GM13977 (cell line): ENCODE measurements at regions not wholly inside any gene's neighbourhood (a gene's known extent, or its start where the extent isn't known, plus 50 kb on each side); places are given as distances from the start of the nearest gene placed in this dataset.

ENCODE experiments used
- DNase-seq: peaks from one replicate; pipeline ENCODE4 v3.0.0; 2012; ENCODE audit warnings: low spot score
- in situ Hi-C: fragments of 300-500 bp; cut with MboI; formaldehyde crosslinking; loops from one replicate; pipeline ENCODE4 v1.12.0; 2022; ENCODE audit warnings: low sequenced_read_pairs, low pct_unique_long_range_greater_than_20kb, mixed read lengths, inconsistent platforms; ENCODE audit not compliant: unreplicated experiment
- TF ChIP-seq, protein P1 (sequence below): IDR thresholded peaks from 2 replicates; pipeline ENCODE4 v1.5.1; 2012; ENCODE audit warnings: mild to moderate bottlenecking, control low read depth; ENCODE audit not compliant: insufficient read depth; ENCODE audit errors: extremely low read depth, missing control alignments

DNA sequence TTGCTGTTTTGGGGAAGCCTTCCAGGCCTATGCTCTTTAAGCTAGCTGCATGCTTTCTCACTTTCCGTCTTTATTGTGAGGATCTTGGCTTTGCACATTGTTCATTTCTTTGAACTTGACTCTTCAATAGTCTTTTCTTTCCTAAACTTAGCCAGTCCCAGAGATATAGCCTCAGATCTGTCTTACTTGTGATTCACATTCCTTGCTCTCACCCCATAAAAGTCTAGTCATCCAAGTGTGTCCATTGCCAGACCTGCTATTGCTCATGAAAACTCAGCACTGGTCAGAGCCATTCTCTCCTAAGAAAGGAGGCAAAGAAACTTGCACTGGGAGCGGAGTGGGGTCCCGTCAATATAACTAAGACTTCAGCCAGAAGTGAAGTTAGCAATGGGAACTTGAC is 275.0 kb upstream of the CTSO start:
- TF ChIP-seq, protein P1, sequence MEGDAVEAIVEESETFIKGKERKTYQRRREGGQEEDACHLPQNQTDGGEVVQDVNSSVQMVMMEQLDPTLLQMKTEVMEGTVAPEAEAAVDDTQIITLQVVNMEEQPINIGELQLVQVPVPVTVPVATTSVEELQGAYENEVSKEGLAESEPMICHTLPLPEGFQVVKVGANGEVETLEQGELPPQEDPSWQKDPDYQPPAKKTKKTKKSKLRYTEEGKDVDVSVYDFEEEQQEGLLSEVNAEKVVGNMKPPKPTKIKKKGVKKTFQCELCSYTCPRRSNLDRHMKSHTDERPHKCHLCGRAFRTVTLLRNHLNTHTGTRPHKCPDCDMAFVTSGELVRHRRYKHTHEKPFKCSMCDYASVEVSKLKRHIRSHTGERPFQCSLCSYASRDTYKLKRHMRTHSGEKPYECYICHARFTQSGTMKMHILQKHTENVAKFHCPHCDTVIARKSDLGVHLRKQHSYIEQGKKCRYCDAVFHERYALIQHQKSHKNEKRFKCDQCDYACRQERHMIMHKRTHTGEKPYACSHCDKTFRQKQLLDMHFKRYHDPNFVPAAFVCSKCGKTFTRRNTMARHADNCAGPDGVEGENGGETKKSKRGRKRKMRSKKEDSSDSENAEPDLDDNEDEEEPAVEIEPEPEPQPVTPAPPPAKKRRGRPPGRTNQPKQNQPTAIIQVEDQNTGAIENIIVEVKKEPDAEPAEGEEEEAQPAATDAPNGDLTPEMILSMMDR, result no peak

GRCh38 chr4:156227321-156227720 is 273.7 kb upstream of the CTSO start:
- no peak for DNase-seq
- in situ Hi-C loops, result no loop called here
- TF ChIP-seq, protein P1, result no peak

More for the DNA sequence above, 275.0 kb upstream of the CTSO start:
- in situ Hi-C loops, result no loop called here
- no peak for DNase-seq

DNA sequence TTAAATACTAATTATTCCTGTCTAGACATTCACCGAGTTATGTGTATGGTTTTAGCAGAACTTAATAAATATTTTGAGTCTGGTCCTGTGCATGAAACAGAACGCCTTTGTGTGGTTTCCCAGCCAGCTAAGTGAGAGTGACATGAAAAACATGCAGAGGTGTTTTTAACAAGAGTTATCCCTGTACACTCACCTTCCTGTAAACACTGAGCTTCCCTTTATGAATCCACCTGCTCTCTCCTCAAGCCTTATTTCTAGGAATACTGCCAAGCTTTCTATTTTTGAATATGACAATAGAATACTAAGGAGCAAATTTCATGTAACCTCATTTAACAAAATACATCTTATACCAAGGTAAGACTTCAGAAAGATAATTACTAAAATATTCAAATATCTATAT is 270.3 kb upstream of the CTSO start:
- no peak for DNase-seq
- in situ Hi-C loops, result no loop called here
- TF ChIP-seq, protein P1, result no peak

DNA sequence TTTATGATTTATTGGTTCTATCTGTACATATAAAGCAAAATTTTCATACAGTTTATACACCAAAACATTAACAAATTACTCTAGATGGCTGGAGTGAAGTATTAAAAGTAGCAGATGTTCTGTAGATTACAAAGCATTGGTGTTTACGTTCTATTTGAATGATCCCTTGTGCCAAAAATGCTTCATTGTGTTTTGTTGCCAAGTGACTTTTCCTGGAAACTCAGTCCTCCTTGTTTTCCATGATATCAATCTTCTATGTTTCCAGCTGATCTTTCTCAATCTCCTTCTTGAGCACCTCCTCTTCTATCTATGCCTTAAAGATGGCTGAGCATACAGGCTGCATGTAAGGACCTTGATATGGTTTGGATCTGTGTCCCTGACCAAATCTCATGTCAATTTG is 263.6 kb upstream of the CTSO start:
- in situ Hi-C loops, result no loop called here
- DNase-seq, result no peak
- TF ChIP-seq, protein P1, result no peak

DNA sequence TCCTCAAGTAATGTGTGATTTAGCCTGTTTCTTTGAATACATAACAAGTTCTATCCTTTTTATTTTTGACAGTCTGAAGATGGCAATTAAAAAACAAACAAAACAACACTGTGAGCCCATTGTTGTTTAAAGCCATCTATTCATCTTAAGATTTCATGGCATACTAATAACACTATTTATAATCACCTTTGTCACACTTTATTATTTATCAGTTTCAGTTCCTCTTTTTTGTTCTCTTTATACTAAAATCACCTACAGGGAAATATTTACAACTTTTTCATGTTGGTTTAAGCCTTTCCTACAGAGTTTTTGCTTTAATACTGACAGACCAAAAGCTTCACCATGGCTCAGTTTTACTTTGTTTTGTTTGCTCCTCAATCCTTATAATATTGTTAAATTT is 247.4 kb upstream of the CTSO start:
- TF ChIP-seq, protein P1, result no peak

DNA sequence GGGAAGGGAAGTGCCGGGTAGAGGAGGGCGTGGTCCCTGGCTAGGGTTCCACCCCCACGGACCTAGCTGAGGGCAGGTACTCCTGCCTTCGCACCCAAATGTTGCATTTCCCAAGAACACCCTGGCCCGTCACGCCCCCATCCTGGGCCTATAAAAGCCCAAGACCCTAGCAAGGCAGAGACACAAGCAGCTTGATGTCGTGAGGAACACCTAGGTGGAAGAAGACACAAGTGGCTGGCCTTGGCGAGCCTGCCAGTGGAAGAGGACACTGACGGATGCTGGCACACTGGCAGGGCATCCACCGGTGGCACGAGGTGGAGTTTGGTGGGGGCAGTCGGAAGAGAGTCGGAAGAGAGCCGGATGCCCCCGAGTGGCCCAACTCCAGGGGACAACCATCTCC is 244.8 kb upstream of the CTSO start:
- TF ChIP-seq, protein P1, result no peak
- in situ Hi-C loops, result no loop called here
- DNase-seq, result no peak

More for the DNA sequence above, 247.4 kb upstream of the CTSO start:
- DNase-seq, result peak; percentile 52
- in situ Hi-C loops, result no loop called here

- TF ChIP-seq, protein P1, result no peak
- DNase-seq, result no peak
- in situ Hi-C loops, result no loop called here
Measured at GRCh38 chr4:156197216-156197615, 243.6 kb upstream of the CTSO start.
